D721Med (cell line): ENCODE measurements at regions not wholly inside any gene's neighbourhood (a gene's known extent, or its start where the extent isn't known, plus 50 kb on each side); places are given as distances from the start of the nearest gene placed in this dataset.
"Not testable (repeated sequence)": the region's sequence is repeated elsewhere in the genome, so short reads cannot be mapped to it uniquely, and the experiment has no call there.

Experiments used
- DNase-seq: peaks from one replicate; pipeline ENCODE4 v3.0.0; 2011; ENCODE audit warnings: low spot score; ENCODE audit not compliant: insufficient read length
- FAIRE-seq: peaks from 2 replicates; lab custom pipeline; 2011; peaks lifted over from hg19 to GRCh38; lab: Jason Lieb, UNC
- TF ChIP-seq, protein P1 (sequence below): IDR thresholded peaks from 2 replicates; pipeline ENCODE4 v1.5.1; 2012; ENCODE audit warnings: mild to moderate bottlenecking, control low read depth; ENCODE audit not compliant: insufficient read depth; ENCODE audit errors: missing control alignments

DNA sequence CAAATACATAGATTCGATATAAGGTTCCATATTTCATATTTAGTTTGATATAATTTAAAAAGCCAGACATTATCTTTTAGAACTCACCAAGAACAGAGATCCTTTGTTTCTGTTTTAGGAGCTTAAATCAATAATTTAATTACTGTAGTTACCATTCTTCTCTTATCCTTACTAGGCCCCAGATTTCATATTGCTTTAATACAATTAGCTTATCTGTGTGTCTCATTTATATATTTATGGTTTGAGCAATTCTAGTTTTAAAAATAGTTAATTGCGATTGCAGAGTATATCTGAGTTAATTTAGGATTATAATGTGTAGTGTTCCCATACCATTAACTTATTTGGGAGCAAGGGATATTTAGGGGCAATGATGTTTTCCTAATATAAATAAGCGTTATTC lies 558.8 kb upstream of the ZNF804A start:
- TF ChIP-seq, protein P1, sequence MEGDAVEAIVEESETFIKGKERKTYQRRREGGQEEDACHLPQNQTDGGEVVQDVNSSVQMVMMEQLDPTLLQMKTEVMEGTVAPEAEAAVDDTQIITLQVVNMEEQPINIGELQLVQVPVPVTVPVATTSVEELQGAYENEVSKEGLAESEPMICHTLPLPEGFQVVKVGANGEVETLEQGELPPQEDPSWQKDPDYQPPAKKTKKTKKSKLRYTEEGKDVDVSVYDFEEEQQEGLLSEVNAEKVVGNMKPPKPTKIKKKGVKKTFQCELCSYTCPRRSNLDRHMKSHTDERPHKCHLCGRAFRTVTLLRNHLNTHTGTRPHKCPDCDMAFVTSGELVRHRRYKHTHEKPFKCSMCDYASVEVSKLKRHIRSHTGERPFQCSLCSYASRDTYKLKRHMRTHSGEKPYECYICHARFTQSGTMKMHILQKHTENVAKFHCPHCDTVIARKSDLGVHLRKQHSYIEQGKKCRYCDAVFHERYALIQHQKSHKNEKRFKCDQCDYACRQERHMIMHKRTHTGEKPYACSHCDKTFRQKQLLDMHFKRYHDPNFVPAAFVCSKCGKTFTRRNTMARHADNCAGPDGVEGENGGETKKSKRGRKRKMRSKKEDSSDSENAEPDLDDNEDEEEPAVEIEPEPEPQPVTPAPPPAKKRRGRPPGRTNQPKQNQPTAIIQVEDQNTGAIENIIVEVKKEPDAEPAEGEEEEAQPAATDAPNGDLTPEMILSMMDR, result no peak
- no peak for DNase-seq
- no peak for FAIRE-seq

DNA sequence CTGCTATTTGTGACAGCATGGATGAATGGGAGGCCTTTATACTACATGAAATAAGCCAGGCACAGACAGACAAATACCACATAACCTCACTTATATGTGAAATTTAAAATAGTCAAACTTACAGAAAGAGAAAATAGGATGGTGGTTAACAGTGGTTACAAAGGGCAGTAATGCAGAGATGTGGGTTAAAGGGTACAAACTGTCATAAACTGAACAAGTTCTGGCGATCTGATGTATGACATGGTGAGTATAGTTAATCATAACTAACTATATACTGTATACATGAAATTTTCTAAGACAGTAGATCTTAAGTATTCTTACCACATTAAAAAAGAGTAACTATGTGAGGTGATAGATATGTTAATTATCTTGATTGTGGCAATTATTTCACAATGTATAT lies 558.1 kb upstream of the ZNF804A start:
- no peak for FAIRE-seq
- TF ChIP-seq, protein P1, result no peak
- no peak for DNase-seq

DNA sequence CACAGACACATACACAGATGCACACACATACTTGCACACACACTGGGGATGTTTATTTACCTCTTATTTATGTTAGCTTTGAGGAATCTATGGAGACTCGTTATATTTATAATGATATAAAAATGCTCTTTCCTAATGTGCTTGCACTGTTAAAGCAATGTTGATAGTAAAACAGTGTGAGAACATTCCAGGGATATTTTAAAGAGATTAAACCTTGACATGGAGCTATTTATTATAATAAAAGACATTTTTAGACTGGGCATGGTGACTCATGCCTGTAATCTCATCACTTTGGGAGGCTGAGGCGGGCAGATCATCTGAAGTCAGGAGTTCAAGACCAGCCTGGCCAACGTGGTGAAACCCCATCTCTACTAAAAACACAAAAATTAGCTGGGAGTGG lies 557.3 kb upstream of the ZNF804A start:
- FAIRE-seq, result no peak
- no peak for DNase-seq
- TF ChIP-seq, protein P1, result no peak

DNA sequence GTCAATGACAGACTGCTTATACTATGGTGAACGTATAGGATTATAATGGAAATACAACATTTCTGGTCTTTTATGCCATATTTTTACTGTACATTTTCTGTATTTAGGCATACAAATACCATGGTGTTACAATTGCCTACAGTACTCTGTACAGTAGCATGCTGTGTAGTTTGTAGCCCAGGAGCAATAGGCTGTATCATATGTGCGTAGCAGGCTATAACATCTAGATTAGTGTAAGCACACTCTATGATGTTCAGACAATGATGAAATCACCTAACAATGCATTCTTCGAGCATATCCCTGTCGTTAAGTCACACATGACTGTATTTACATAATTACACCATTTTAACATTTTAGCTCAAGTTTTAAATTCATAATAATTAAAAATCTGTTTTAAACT lies 556.6 kb upstream of the ZNF804A start:
- TF ChIP-seq, protein P1, result no peak
- FAIRE-seq, result peak; percentile 56
- no peak for DNase-seq

DNA sequence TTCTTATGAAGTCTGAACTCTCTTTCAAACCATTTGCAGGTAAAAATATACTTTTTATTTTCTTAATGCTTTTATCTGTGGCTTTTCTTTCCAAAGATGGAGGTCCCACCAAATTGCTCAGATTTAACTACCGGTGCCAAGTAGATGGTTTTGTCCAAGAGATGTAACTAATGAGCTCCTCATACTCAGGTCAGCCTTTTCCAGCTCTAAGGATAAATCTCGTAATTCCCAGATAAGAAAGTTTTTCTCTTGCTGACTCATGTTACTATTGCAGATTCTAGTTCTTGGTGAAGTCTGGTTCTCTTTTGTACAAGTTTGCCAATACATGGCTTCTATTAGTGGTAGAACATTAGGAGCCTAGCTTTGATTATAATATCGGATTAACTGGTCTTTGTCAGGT lies 550.8 kb upstream of the ZNF804A start:
- DNase-seq (no peak), FAIRE-seq (no peak)
- TF ChIP-seq, protein P1, result no peak

DNA sequence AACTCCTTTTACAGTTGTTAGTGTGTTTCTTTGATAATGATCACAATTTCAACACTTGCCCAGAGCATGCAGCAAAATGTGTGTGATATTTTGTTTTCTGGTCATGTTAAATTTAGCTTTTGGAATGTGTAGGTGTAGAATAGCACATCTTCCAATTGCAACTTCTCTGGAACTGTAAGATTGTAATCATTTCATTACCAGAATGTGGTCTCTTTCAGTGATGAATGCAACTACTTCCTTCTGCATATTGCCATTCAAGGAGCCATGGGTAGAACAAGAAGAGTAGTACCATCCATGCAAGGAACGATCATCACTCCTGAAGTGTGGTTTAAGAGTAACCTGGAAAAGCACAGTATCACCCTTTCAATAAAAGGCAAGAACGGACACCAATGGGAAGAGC lies 548.8 kb upstream of the ZNF804A start:
- no peak for DNase-seq

DNA sequence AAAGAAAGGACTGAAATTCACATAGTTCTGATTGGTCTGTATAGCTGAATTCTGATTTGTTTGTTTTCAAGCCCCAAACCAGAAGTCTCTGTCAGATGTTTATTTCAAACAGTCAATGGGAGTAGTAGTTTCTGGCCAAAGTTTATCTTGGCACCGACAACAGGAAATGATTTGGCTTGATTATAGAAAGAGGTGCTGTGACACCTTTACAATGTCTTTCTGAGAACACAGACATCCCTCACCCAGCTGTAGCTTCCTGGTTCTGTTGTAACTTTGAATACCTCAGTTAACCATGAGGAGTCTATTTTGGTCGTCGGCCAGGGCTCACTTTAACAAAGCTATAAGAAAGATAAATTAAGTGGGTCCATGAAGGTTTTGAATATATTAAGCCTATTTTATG lies 545.0 kb upstream of the ZNF804A start:
- TF ChIP-seq, protein P1, result no peak
- no peak for DNase-seq
- FAIRE-seq, result no peak

More for the DNA sequence above, 548.8 kb upstream of the ZNF804A start:
- FAIRE-seq, result no peak
- TF ChIP-seq, protein P1, result no peak

DNA sequence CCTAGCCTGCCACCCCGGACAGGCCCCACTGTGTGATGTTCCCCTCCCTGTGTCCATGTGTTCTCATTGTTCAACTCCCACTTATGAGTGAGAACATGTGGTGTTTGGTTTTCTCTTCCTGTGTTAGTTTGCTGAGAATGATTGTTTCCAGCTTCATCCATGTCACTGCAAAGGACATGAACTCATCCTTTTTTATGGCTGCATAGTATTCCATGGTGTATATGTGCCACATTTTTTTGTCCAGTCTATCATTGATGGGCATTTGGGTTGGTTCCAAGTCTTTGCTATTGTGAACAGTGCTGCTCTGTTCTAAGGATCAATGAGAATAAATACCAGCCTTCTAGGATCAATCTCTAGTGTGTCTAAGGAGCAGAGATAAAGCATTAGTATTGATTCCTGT lies 543.9 kb upstream of the ZNF804A start:
- FAIRE-seq, DNase-seq: not testable (repeated sequence)
